Hematopoietic multipotent progenitor cell treated with erythropoietin and hydrocortisone succinate and interleukin-3 and kit ligand, for 15 days (in vitro differentiated cells): ENCODE measurements at regions not wholly inside any gene's neighbourhood (a gene's known extent, or its start where the extent isn't known, plus 50 kb on each side); places are given as distances from the start of the nearest gene placed in this dataset.
"Not testable (repeated sequence)": the region's sequence is repeated elsewhere in the genome, so short reads cannot be mapped to it uniquely, and the experiment has no call there.

Source experiments
- DNase-seq: peaks from one replicate; pipeline ENCODE4 v3.0.0-alpha.2; 2015; ENCODE audit warnings: low spot score

DNA sequence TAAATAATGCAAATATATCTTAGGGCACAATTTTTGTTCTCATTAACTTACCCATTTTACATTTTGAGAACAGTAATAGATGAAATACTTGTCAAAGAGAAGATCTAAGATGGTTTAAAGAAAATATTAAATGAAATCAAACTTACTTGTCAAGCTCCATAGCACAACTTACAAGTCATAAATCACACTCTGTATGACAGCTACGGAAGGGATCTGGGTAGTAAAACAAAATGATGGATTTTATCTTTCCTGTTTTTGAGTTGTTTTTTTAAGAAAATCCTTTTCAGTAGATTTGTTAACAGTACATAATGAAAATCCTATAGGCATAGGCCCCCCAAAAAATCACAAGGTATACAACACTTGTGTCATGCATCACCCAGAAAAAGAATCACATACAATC lies 84.4 kb upstream of the ANTXRL start:
- DNase-seq, result not testable (repeated sequence)

- not testable (repeated sequence) for DNase-seq
These were observed 82.2 kb upstream of the ANTXRL start for GRCh38 chr10:46204482-46205102.

GRCh38 chr10:46210427-46210826 lies 76.4 kb upstream of the ANTXRL start:
- DNase-seq, result not testable (repeated sequence)

DNA sequence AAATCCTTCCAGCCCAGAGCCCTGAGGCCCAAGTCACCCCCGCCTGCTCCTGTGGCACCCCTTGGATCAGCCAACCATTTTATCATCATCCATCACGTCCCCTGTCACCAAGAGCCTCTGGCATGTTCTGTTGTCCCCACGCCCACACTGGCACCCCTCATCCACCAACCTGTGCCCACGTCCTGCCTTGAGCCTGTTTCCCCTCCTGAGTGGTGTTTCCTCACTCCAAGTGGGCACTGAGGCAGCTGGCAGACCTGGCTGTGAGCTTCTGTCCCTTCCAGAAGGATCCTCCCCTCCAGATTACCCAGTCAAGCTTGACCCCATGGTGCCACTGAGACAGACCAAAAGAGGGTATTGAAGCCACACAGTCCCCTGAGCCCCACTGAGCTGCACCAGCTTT lies 71.4 kb upstream of the ANTXRL start:
- no peak for DNase-seq

DNA sequence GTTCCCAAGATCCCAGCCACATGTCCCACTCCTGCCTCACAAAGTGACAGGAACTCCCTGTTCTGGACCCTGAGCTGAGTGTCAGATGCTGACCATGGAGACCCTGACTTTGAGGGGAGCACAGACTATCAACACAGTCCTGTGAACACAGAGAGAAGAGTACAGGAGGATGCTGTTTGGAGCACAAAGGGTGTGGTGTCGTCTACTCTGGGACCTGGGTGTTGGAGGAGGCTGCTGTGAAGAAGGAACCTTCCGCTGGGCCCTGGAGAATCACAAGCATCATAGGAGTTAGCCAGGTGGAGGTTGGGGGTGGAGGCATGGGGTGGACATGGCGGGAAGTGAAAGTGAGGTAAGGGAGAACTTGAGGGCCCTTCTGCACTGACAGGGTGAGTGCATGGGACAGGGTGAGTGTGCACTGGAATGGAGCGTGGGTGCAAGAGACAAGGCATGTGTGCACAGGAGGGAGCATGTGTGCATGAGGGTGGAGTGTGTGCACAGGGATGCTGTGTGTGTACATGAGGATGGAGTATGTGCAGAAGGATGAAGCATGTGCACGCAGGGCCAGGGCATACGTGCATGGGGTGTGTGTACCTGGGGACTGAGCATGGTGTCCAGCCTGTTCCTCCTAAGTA lies 70.7 kb upstream of the ANTXRL start:
- no peak for DNase-seq

DNA sequence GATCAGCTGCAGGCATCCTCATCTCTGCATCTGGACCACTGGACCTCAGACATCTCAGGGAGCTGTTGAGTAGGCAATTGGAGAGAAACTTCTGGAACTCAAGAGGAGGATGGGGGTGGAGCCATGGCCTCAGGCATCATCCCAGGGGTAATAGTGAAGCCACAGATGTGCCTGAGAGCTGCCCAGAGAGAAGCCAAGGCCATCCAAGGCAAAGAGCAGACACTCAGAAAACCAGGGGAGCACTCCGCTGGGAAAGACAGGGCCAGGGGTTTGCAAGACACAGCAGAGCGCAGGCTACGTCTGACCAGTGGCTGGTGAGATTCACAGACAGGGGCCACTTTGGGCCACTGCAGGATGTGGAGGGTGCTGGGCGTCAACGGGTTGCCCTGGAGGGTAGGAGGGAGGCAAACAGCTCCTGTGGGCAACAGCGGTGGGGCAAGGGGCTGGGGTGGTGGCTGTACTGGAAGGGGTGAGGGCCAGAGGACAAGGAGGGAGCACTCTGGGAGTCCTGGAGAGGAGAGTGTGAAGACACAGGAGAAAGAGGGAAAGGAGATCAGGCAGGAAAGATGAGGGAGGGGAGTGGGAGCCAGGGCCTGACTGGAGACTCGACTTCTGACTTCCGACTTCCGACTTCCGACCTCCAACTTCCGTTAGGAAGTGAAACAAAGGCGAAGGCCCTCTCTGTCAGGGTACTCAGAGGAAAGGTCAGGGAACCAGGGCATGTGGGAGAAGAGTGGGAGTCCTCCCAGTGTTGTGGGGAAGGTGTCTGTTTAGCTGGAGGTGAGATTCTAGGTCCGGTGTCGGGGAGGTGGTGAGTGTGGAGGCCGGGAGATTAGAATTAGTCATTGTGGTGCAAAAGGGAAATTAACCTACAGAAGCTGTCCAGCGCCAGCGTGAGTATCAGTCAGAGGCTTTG lies 69.7 kb upstream of the ANTXRL start:
- DNase-seq, result no peak

GRCh38 chr10:46217752-46218453 lies 68.9 kb upstream of the ANTXRL start:
- DNase-seq, result no peak

DNA sequence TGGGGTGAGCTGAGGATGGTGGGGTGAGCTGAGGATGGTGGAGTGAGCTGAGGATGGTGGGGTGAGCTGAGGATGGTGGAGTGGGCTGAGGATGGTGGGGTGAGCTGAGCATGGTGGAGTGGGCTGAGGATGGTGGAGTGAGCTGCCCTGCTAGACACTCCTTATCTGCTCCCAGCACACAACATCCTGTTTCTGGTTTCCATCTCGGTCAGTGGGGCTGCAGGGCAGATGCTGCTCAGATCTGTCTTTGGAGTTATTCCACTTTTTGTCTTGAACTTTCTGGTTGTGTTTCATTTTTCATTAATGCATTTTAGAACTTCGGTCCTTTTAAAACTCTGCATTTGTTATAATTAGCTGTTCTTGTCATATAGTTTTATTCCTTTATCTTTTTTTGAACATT lies 67.9 kb upstream of the ANTXRL start:
- no peak for DNase-seq

GRCh38 chr10:46219431-46219990 lies 67.3 kb upstream of the ANTXRL start:
- not testable (repeated sequence) for DNase-seq

DNA sequence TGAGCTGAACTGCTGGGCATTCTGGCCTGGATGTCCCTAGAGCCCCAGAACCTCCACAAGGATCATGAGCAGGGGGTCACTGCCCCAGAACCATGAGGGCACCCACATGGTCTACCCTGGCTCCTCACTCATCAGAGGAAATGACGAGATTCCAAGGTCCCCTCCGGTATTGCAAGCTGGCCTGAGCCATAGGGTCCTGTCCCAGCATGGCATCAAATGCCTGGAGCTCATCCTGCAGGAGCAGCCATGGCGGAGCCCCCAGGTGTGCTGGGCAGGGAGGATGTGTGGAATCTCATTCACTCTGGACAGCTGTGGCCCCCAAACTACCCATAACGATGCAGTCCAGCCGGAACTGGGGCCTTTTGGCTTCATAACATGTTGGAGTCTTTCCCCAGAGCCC lies 66.6 kb upstream of the ANTXRL start:
- no peak for DNase-seq

- no peak for DNase-seq
These were observed 65.8 kb upstream of the ANTXRL start for GRCh38 chr10:46220872-46221538.

DNA sequence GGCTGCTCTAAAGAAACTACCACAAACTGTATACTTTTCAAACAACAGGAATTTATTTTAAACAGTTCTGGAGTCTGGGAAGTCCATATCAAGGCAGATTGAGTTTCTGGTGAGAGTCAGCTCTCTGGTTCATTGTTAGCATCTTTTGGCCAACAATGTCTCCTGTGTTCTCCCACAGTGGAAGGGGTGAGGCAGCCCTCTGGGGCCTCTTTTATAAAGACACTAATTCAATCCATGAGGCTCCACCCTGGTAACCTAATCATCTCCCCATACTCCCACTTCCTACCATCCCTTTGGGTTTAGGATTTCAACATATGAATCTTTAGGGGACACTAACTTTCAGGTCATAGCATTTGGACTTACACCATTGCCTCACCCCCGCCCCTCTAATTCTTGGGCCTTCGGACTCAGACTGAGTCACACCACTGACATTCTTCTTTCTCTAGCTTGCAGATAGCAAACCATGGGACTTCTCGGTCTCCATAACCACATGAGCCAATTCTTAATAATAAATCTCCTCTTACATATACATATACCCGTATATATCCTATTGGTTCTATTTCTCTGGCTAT lies 64.3 kb upstream of the ANTXRL start:
- no peak for DNase-seq

- peak; percentile 11 for DNase-seq
These were observed 63.7 kb upstream of the ANTXRL start for GRCh38 chr10:46223064-46223480.

GRCh38 chr10:46223626-46224413 lies 63.0 kb upstream of the ANTXRL start:
- DNase-seq, result no peak

- DNase-seq, result no peak
These were observed 62.4 kb upstream of the ANTXRL start for GRCh38 chr10:46224414-46224682.

- DNase-seq, result no peak
These were observed 61.2 kb upstream of the ANTXRL start for GRCh38 chr10:46225597-46225996.

- DNase-seq, result no peak
These were observed 60.6 kb upstream of the ANTXRL start for GRCh38 chr10:46226232-46226631.

- DNase-seq, result no peak
These were observed 59.8 kb upstream of the ANTXRL start for GRCh38 chr10:46226900-46227558.

DNA sequence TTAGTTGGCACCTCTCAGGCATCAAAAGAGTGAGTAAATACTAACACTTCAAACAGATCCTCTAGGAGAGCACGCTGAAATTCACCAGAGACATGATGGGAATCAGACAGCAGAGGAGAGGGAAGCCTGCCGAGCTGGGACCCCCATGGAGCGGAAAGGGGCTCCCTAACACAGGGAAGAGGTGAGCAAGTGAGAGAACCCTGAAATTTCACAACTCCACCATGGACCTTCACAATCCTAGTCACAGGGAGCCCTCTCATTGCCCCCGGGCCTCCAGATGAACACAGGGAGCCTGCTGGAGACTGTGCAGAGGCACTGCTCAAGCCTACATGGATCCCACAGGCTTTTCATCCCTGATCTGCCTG lies 59.2 kb upstream of the ANTXRL start:
- DNase-seq, result no peak

DNA sequence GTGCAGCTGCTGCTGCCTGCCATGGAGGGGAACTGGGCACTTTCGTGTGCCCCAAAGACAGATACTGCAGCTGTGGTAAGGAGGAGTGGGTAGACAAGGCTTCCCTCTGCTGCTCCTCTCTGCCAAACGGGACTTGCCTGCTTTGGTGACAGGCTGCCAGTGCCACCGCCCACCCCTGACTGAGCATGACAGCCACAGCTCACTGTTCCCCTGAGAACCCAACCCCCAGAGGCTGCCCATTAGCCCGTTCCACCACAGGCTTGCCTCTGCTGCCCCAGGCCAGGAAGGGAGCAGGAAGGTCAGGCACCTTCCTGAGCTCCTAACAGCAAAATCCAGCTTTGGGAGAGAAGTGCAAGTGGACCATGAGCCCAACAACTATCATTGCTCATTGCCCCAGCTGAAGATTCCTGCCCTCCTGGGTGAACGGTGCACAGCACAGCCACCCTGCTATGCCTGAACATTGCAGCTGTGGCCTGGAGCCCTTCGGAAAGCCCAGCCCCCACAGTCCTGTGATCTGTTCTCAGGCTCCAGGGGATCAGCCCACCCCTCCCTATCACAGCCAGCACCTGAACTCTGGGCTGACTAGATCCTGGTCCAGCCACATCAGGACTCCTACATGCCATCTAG lies 58.7 kb upstream of the ANTXRL start:
- peak; percentile 22 for DNase-seq
